ENCODE measurements at regions not wholly inside any gene's neighbourhood (a gene's known extent, or its start where the extent isn't known, plus 50 kb on each side); places are given as distances from the start of the nearest gene placed in this dataset.

DNA sequence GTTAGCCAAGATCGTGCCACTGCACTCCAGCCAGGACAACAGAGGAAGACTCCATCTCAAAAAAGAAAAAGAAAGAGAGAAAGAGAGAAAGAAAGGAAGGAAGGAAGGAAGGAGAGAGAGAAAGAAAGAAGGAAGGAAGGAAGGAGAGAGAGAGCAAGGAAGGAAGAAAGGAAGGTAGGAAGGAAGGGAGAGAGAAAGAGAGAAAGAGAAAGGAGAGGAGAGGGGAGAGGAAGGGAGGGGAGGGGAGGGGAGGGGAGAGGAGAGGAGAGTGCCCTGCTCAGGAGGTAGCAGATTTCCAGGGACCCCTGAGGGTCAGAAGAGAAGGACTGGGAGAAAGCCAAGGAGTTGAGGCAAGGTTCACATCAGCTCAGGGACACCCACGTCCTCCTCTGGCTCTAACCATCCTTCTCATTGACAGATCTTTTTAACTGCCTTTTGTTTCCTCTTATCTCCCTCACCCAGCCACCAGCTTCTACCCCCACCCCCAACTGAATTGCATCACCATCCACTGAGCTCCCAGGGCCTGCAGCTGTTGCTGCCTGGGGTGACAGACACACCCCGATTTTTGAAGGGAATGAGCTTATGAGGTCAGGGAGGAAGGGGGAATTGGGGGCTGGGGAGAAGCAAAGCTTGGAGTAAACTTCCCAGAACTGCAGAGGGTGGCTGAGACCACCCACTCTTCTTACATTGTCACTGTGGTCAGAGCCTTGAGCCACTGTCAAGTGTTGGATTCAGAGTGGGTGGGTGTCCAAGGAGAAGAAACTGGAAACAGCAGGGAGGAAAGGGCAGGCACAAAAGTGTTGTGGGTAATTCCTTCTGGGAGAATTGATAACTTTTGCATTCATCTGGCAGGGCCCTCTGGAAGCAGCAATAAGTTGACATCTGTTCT lies 91.6 kb downstream of the GLUL start (continued):
- TF ChIP-seq, protein P1, sequence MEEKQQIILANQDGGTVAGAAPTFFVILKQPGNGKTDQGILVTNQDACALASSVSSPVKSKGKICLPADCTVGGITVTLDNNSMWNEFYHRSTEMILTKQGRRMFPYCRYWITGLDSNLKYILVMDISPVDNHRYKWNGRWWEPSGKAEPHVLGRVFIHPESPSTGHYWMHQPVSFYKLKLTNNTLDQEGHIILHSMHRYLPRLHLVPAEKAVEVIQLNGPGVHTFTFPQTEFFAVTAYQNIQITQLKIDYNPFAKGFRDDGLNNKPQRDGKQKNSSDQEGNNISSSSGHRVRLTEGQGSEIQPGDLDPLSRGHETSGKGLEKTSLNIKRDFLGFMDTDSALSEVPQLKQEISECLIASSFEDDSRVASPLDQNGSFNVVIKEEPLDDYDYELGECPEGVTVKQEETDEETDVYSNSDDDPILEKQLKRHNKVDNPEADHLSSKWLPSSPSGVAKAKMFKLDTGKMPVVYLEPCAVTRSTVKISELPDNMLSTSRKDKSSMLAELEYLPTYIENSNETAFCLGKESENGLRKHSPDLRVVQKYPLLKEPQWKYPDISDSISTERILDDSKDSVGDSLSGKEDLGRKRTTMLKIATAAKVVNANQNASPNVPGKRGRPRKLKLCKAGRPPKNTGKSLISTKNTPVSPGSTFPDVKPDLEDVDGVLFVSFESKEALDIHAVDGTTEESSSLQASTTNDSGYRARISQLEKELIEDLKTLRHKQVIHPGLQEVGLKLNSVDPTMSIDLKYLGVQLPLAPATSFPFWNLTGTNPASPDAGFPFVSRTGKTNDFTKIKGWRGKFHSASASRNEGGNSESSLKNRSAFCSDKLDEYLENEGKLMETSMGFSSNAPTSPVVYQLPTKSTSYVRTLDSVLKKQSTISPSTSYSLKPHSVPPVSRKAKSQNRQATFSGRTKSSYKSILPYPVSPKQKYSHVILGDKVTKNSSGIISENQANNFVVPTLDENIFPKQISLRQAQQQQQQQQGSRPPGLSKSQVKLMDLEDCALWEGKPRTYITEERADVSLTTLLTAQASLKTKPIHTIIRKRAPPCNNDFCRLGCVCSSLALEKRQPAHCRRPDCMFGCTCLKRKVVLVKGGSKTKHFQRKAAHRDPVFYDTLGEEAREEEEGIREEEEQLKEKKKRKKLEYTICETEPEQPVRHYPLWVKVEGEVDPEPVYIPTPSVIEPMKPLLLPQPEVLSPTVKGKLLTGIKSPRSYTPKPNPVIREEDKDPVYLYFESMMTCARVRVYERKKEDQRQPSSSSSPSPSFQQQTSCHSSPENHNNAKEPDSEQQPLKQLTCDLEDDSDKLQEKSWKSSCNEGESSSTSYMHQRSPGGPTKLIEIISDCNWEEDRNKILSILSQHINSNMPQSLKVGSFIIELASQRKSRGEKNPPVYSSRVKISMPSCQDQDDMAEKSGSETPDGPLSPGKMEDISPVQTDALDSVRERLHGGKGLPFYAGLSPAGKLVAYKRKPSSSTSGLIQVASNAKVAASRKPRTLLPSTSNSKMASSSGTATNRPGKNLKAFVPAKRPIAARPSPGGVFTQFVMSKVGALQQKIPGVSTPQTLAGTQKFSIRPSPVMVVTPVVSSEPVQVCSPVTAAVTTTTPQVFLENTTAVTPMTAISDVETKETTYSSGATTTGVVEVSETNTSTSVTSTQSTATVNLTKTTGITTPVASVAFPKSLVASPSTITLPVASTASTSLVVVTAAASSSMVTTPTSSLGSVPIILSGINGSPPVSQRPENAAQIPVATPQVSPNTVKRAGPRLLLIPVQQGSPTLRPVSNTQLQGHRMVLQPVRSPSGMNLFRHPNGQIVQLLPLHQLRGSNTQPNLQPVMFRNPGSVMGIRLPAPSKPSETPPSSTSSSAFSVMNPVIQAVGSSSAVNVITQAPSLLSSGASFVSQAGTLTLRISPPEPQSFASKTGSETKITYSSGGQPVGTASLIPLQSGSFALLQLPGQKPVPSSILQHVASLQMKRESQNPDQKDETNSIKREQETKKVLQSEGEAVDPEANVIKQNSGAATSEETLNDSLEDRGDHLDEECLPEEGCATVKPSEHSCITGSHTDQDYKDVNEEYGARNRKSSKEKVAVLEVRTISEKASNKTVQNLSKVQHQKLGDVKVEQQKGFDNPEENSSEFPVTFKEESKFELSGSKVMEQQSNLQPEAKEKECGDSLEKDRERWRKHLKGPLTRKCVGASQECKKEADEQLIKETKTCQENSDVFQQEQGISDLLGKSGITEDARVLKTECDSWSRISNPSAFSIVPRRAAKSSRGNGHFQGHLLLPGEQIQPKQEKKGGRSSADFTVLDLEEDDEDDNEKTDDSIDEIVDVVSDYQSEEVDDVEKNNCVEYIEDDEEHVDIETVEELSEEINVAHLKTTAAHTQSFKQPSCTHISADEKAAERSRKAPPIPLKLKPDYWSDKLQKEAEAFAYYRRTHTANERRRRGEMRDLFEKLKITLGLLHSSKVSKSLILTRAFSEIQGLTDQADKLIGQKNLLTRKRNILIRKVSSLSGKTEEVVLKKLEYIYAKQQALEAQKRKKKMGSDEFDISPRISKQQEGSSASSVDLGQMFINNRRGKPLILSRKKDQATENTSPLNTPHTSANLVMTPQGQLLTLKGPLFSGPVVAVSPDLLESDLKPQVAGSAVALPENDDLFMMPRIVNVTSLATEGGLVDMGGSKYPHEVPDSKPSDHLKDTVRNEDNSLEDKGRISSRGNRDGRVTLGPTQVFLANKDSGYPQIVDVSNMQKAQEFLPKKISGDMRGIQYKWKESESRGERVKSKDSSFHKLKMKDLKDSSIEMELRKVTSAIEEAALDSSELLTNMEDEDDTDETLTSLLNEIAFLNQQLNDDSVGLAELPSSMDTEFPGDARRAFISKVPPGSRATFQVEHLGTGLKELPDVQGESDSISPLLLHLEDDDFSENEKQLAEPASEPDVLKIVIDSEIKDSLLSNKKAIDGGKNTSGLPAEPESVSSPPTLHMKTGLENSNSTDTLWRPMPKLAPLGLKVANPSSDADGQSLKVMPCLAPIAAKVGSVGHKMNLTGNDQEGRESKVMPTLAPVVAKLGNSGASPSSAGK (IDR thresholded peaks at IDR 0.05), result peak; percentile 77
- peak; percentile 99 for TF ChIP-seq MEIS2 (IDR thresholded peaks at IDR 0.05; ENCODE audit: partially characterized antibody)
- peak; percentile 5 for TF ChIP-seq ELF1 (tag; IDR thresholded peaks at IDR 0.05)
- peak; percentile 94 for TF ChIP-seq ZEB2 (IDR thresholded peaks at IDR 0.05)
- TF ChIP-seq EP400 (IDR thresholded peaks at IDR 0.05), result peak; percentile 95
- peak; percentile 55 for TF ChIP-seq ASH1L (IDR thresholded peaks at IDR 0.05; ENCODE audit: borderline replicate concordance, low read depth, partially characterized antibody)
- TF ChIP-seq PYGO2 (tag; IDR thresholded peaks at IDR 0.05), result peak; percentile 95
- no peak for TF ChIP-seq POLR3G (IDR thresholded peaks at IDR 0.05; ENCODE audit: extremely low read depth, insufficient read length, insufficient replicate concordance)
- TF ChIP-seq ETV1 (tag; conservative IDR thresholded peaks at IDR 0.05; ENCODE audit: low read depth), result peak; percentile 60
- TF ChIP-seq PHF8 (IDR thresholded peaks at IDR 0.05; ENCODE audit: borderline replicate concordance, low read length), result no peak
- TF ChIP-seq, protein P2, sequence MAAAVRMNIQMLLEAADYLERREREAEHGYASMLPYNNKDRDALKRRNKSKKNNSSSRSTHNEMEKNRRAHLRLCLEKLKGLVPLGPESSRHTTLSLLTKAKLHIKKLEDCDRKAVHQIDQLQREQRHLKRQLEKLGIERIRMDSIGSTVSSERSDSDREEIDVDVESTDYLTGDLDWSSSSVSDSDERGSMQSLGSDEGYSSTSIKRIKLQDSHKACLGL (CRISPR knock-in tag; IDR thresholded peaks at IDR 0.05; ENCODE audit: borderline replicate concordance, poor library complexity, severe bottlenecking), result no peak
- peak; percentile 88 for TF ChIP-seq KLF13 (tag; IDR thresholded peaks at IDR 0.05; ENCODE audit: borderline replicate concordance, low read depth)
- TF ChIP-seq SIN3A (IDR thresholded peaks at IDR 0.05; ENCODE audit: borderline replicate concordance in 2 of 2, control insufficient read depth in 1 of 2, low read depth in 2 of 2, low read length in 2 of 2), result peak; percentile 49 to 91; a peak in 3 of 4 replicates
- TF ChIP-seq ESRRB (CRISPR knock-in tag; IDR thresholded peaks at IDR 0.05; ENCODE audit: borderline replicate concordance), result no peak
- peak; percentile 99 for TF ChIP-seq GATAD2A (IDR thresholded peaks at IDR 0.05)
- TF ChIP-seq CTBP1 (IDR thresholded peaks at IDR 0.05; ENCODE audit: borderline replicate concordance), result peak; percentile 98

Data from K562 (cell line).